WERI-Rb-1 (cell line): ENCODE measurements at regions not wholly inside any gene's neighbourhood (a gene's known extent, or its start where the extent isn't known, plus 50 kb on each side); places are given as distances from the start of the nearest gene placed in this dataset.
"Not testable (repeated sequence)": the region's sequence is repeated elsewhere in the genome, so short reads cannot be mapped to it uniquely, and the experiment has no call there.

Source experiments
- DNase-seq: peaks from one replicate; pipeline ENCODE4 v3.0.0-alpha.2; 2020
- H3K27ac ChIP-seq: fragments of 250-450 bp; sonication (Bioruptor Pico); 2 replicates; pipeline ENCODE4 v1.5.1; 2020; ENCODE audit warnings: mild to moderate bottlenecking, moderate library complexity
- H3K27me3 ChIP-seq: fragments of 250-450 bp; sonication (Bioruptor Pico); 2 replicates; pipeline ENCODE4 v1.5.1; 2021; ENCODE audit warnings: mild to moderate bottlenecking, low read depth, moderate library complexity; ENCODE audit not compliant: insufficient read depth, severe bottlenecking
- H3K36me3 ChIP-seq: fragments of 250-450 bp; sonication (Bioruptor Pico); 2 replicates; pipeline ENCODE4 v1.5.1; 2020; ENCODE audit warnings: mild to moderate bottlenecking, moderate library complexity
- H3K4me3 ChIP-seq: 2 replicates; pipeline ENCODE4 v1.5.1; 2011; ENCODE audit warnings: low read depth, mild to moderate bottlenecking, control low read depth, low read length
- H3K9me3 ChIP-seq: fragments of 250-450 bp; sonication (Bioruptor Pico); 2 replicates; pipeline ENCODE4 v1.5.1; 2021; ENCODE audit warnings: mild to moderate bottlenecking, moderate library complexity; ENCODE audit not compliant: severe bottlenecking
- TF ChIP-seq, protein P1 (sequence below): IDR thresholded peaks from 2 replicates; pipeline ENCODE4 v1.5.1; 2011; ENCODE audit warnings: low read depth, mild to moderate bottlenecking, control low read depth, inconsistent platforms, low read length

DNA sequence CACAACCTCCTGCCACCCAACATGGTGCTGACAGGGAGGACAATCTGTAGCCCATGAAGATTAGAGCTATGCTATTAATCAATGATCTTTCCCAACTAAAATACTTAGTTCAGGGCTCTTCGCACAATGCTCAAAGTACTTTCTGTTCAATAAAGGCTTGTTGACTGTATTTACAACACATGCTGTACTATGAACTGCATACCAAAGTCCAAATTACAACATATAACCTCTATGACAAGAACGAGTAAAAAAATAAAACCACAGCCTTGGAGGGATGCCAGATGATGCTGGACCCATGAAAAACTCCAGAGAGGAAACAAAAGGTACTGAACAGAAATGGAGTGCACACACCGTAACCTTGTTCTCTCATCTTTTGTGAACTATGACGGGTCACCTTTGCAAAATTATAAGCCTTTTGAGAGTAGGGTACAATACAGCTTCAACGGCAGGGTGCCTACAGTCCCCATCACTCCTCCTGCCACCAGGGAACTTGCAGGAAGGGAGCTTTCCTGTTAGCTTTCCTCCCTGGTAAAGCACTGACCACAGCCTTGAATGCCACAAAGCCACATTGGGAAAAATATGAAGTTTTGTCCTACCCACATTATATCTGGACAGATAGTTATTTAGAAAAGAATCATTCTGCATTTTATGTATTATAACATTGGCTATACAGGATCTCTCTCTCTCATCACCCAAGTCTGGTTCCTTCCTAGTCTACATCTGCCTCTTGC, 175.6 kb downstream of the NRIP1 start:
- Histone ChIP-seq H3K27me3 (no peaks in the 10 kb centered on the region), H3K4me3 (no peak overlapping the region), H3K27ac (no peak overlapping the region), H3K36me3 (no peaks in the 10 kb centered on the region), H3K9me3 (no peaks in the 10 kb centered on the region)
- no peak for DNase-seq
- TF ChIP-seq, protein P1, sequence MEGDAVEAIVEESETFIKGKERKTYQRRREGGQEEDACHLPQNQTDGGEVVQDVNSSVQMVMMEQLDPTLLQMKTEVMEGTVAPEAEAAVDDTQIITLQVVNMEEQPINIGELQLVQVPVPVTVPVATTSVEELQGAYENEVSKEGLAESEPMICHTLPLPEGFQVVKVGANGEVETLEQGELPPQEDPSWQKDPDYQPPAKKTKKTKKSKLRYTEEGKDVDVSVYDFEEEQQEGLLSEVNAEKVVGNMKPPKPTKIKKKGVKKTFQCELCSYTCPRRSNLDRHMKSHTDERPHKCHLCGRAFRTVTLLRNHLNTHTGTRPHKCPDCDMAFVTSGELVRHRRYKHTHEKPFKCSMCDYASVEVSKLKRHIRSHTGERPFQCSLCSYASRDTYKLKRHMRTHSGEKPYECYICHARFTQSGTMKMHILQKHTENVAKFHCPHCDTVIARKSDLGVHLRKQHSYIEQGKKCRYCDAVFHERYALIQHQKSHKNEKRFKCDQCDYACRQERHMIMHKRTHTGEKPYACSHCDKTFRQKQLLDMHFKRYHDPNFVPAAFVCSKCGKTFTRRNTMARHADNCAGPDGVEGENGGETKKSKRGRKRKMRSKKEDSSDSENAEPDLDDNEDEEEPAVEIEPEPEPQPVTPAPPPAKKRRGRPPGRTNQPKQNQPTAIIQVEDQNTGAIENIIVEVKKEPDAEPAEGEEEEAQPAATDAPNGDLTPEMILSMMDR, result no peak

DNA sequence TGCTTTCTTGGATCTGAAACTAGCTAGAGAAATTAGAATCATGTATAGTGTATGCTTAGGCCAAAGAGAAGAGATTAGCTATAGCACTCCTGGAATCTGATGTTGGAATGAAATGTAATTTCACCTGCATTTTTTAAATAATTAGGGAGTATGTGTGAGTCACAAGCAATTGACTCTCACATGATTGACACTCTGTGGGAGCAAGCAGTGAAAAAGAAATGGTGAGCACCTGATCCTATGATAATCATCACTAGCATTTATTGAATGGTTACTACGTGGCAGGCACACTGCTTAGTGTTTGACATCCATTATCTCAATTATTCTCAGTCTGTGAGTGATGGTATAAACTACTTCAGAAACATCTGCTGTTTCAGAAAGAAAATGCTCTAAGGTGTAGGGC, 176.6 kb downstream of the NRIP1 start:
- Histone ChIP-seq H3K9me3 (no peaks in the 10 kb centered on the region), H3K27me3 (no peaks in the 10 kb centered on the region), H3K27ac (no peak overlapping the region), H3K36me3 (no peaks in the 10 kb centered on the region), H3K4me3 (no peak overlapping the region)
- no peak for DNase-seq
- TF ChIP-seq, protein P1, result no peak

DNA sequence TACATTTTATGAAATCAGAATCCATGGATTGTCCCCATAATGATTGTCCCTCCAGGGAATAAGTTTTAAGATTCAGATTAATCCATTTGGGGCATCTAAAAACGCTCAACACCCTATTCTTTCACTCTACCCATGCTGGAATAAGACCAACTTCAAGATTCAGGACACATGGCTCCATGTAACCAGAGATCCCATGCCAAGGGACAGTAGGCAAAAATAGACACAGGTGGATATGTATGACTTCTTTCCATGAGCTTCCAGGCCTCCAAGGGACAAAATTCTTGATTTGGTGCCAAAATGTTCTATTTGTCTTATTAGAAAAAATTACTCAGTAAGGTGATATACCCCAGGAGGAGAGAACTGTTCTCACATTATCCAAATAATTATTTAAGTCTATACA, 178.8 kb downstream of the NRIP1 start:
- Histone ChIP-seq H3K27ac (no peak overlapping the region), H3K4me3 (no peak overlapping the region), H3K36me3 (no peaks in the 10 kb centered on the region), H3K27me3 (no peaks in the 10 kb centered on the region), H3K9me3 (no peaks in the 10 kb centered on the region)
- TF ChIP-seq, protein P1, result no peak
- no peak for DNase-seq

DNA sequence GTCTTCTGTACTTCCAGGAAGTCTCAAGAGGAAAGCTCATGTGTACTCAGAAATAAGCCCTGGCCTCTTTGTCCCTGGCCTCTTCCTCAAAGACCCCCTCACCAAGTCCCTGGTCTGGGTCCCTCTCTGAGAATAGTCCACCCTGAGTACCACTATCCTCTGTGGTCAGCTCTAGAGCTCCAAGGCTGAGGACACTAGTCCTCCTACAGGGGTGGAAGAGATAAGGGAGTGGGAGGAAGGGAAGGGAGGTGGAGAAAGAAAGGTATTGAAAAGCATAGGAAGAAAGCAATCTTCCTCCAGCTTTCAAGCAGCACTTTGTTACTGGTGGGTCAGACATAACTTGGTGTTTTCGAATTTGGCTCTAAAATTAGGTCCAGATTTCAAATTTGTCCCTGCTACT, 181.4 kb downstream of the NRIP1 start:
- DNase-seq, result no peak
- Histone ChIP-seq H3K36me3 (no peaks in the 10 kb centered on the region), H3K9me3 (no peaks in the 10 kb centered on the region), H3K27ac (no peak overlapping the region), H3K27me3 (no peaks in the 10 kb centered on the region), H3K4me3 (no peak overlapping the region)
- TF ChIP-seq, protein P1, result no peak

DNA sequence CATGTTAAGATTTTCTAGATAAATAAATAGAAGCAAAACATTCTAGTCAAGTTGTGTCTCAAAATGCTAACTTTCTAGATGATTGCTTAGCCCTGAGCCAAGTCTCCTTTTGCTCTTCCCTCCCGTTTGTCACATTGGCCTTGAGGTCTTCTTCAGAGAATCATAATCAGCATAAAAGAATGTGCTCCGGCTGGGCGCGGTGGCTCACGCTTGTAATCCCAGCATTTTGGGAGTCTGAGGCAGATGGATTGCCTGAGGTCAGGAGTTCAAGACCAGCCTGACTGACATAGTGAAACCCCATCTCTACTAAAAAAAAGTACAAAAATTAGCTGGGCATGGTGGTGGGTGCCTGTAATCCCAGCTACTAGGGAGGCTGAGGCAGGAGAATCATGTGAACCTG, 182.3 kb downstream of the NRIP1 start:
- H3K9me3 ChIP-seq, H3K4me3 ChIP-seq, H3K27me3 ChIP-seq, H3K27ac ChIP-seq, H3K36me3 ChIP-seq, DNase-seq: not testable (repeated sequence)

DNA sequence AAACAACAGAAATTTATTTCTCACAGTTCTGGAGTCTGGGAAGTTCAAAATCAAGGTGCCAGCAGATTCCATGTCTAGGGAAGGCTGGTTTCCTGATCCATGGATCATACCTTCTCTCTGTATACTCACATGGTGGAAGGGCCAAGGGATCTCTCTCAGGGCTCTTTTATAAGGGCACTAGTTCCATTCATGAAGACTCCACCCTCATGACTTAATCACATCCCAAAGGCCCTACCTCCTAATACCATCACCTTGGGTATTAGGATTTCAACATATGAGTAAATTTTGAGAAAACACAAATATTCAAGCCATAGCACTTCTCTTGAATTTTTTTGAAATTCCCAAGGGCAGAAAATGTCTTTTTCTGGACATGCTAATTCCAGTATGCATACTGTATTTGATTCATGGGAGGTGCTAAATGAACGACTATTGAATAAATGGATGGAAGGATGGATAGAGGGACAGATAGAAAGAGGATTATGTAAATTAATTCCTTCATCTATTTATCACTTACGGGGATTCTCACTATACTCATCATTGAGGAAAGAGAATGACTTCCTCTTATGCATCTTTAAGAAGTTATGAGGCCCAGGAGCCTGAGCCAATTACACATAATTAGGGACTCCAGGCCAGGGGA, 182.8 kb downstream of the NRIP1 start:
- no peak overlapping the region for H3K4me3 ChIP-seq
- no peaks in the 10 kb centered on the region for H3K36me3 ChIP-seq
- no peak for DNase-seq
- H3K27ac ChIP-seq, result no peak overlapping the region
- TF ChIP-seq, protein P1, result no peak
- H3K9me3 ChIP-seq, result no peaks in the 10 kb centered on the region
- H3K27me3 ChIP-seq, result no peaks in the 10 kb centered on the region
